ENCODE measurements at regions not wholly inside any gene's neighbourhood (a gene's known extent, or its start where the extent isn't known, plus 50 kb on each side); places are given as distances from the start of the nearest gene placed in this dataset.

DNA sequence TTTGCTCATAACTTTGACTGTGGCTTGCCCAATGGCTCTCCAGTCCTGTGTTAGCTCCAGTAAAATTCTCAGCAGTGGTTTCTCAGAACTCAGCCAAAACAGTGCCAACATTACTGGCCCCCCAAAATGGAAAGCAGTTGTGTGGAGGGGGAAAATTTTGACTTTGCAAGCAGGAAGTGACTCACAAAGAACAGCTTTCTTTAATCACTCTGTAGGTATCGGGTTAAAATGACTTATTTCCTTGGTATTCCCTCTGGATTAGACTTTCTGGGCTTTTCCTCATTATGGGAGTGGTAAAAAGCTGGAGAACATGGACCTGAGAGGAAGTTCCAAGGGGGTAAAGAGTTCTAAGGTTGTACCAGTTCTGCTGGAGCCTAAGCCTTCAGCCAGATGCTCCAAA lies 175.7 kb upstream of the RND3 start:
- TF ChIP-seq PATZ1 (CRISPR knock-in tag; IDR thresholded peaks at IDR 0.05; ENCODE audit: borderline replicate concordance) (no peak), TOX (CRISPR knock-in tag; IDR thresholded peaks at IDR 0.05; ENCODE audit: borderline replicate concordance) (no peak), ZNF8 (CRISPR knock-in tag; IDR thresholded peaks at IDR 0.05) (no peak)
- TF ChIP-seq, protein P1, sequence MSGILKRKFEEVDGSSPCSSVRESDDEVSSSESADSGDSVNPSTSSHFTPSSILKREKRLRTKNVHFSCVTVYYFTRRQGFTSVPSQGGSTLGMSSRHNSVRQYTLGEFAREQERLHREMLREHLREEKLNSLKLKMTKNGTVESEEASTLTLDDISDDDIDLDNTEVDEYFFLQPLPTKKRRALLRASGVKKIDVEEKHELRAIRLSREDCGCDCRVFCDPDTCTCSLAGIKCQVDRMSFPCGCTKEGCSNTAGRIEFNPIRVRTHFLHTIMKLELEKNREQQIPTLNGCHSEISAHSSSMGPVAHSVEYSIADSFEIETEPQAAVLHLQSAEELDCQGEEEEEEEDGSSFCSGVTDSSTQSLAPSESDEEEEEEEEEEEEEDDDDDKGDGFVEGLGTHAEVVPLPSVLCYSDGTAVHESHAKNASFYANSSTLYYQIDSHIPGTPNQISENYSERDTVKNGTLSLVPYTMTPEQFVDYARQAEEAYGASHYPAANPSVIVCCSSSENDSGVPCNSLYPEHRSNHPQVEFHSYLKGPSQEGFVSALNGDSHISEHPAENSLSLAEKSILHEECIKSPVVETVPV (CRISPR knock-in tag; IDR thresholded peaks at IDR 0.05) = no peak
